ENCODE measurements at regions not wholly inside any gene's neighbourhood (a gene's known extent, or its start where the extent isn't known, plus 50 kb on each side); places are given as distances from the start of the nearest gene placed in this dataset.

DNA sequence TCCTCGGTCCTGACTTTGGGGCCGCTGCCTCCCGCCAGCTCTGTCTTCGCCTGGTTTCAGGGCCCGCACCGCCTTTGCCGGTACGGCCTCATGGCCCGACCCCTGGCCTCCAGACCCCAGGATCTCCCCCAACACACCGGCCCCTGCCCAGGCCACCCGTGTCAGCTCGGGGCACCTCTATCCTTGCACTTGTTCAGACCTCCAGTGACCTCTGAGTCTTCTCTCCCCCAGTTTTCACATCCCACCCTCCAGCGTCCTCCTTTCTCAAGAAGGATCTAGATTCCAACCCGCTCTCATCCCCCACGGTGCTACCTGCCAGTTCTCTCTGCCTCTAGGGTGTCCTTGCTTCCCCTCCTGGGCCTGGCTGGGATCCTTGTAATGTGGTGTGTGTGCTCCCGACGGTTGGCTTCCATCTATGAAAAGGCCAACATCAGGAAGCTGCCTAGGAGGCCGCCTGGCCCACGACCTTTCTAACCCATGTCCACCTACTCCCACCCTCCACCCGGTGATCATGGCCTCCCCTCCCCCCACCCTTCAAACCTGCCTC, 61.1 kb downstream of the SPATA31C2 start:
- Histone ChIP-seq H3K4me1 (replicated peaks) (no peaks in the 10 kb centered on the region), H3K36me3 (no peaks in the 10 kb centered on the region), H3K4me3 (peak overlapping the region; percentile 39 to 50), H3K9me3 (no peaks in the 10 kb centered on the region), H3K27ac (peak overlapping the region; percentile 65 to 81), H3K27me3 (replicated peaks; ENCODE audit: insufficient read depth) (no peaks in the 10 kb centered on the region)
- WGBS: 38% methylated on average over 20 of the region's 20 CpGs
- TF ChIP-seq, protein P1, sequence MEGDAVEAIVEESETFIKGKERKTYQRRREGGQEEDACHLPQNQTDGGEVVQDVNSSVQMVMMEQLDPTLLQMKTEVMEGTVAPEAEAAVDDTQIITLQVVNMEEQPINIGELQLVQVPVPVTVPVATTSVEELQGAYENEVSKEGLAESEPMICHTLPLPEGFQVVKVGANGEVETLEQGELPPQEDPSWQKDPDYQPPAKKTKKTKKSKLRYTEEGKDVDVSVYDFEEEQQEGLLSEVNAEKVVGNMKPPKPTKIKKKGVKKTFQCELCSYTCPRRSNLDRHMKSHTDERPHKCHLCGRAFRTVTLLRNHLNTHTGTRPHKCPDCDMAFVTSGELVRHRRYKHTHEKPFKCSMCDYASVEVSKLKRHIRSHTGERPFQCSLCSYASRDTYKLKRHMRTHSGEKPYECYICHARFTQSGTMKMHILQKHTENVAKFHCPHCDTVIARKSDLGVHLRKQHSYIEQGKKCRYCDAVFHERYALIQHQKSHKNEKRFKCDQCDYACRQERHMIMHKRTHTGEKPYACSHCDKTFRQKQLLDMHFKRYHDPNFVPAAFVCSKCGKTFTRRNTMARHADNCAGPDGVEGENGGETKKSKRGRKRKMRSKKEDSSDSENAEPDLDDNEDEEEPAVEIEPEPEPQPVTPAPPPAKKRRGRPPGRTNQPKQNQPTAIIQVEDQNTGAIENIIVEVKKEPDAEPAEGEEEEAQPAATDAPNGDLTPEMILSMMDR (IDR thresholded peaks at IDR 0.05): no peak
- no peak for TF ChIP-seq POLR2A (IDR thresholded peaks at IDR 0.05)
- TF ChIP-seq POLR2AphosphoS5 (IDR thresholded peaks at IDR 0.05): no peak
- DNase-seq (ENCODE audit: low spot score): no peak
- intact Hi-C loops (cut with DNase I): no loop called here

DNA sequence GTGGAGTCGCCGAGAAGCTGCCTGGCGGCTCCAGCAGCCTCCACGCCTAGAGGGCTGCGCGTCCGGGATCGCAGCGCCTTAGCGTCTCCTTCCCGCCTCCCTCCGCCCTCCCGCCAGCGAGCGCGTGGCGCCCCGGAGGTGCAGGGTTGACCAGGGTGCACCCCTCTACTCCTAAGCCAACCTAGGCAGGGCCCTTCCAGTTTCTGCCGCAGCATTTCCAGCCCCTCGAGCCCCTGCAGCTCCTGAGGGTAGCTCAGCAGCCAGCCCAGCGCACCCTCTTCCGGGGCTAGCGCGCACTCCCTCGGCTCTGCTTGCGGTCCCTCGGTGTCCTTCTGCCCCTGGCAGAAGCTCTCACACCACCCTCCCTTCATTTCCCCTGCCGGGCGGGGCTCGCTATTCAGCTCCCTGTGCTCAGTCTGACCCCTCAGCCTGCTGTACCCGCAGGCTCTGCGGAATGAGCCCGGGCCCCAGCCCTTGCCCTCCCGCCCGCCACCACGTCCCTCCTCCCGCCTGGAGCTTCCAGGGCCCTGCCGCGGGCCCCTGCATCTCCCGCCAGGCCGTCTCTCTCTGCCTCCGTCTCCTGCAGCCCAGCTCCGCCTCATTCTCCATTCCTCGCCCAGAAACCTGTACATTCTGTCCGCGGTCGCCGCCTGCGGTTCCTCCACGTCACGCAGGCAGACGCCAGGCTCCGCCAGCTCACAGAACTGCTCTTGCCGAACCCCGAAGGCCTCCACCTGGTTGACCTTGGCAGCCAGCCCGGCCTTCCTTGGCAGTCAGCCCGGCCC, 61.8 kb downstream of the SPATA31C2 start:
- no peaks in the 10 kb centered on the region for H3K36me3 ChIP-seq
- H3K27ac ChIP-seq: peak overlapping the region; percentile 65 to 81
- peak; percentile 51 for DNase-seq (ENCODE audit: low spot score)
- under 1% methylated on average over 57 of the region's 57 CpGs for WGBS
- H3K9me3 ChIP-seq: no peaks in the 10 kb centered on the region
- TF ChIP-seq POLR2A (IDR thresholded peaks at IDR 0.05): peak; percentile 10
- no peak for TF ChIP-seq POLR2AphosphoS5 (IDR thresholded peaks at IDR 0.05)
- TF ChIP-seq, protein P1 (IDR thresholded peaks at IDR 0.05): peak in 1 of 4 experiments; percentile 4
- intact Hi-C loops (cut with DNase I): no loop called here
- no peaks in the 10 kb centered on the region for H3K27me3 ChIP-seq (replicated peaks; ENCODE audit: insufficient read depth)
- no peaks in the 10 kb centered on the region for H3K4me1 ChIP-seq (replicated peaks)
- H3K4me3 ChIP-seq: peak overlapping the region; percentile 39 to 50

DNA sequence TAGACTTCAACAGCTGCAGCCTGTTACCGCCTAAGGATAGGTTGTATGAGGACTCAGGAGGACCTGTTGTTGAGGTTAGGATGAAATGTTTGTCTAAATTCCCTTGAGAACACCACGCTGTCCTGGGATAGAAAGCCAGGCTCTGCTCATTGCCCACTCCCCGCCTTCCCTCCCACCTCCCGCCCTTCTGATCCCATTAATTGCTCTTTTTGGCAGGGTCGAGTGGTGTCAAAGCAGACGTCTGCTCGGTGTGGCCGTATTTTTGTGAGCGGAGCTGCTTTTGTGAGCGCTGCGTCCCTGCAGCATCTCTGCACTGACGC, 62.3 kb downstream of the SPATA31C2 start:
- WGBS: under 1% methylated on average over 12 of the region's 12 CpGs
- Histone ChIP-seq H3K27ac (peak overlapping the region; percentile 65 to 81), H3K4me1 (replicated peaks) (no peaks in the 10 kb centered on the region), H3K36me3 (no peaks in the 10 kb centered on the region), H3K27me3 (replicated peaks; ENCODE audit: insufficient read depth) (no peaks in the 10 kb centered on the region), H3K4me3 (peak overlapping the region; percentile 39 to 50), H3K9me3 (no peaks in the 10 kb centered on the region)
- intact Hi-C loops (cut with DNase I): no loop called here
- no peak for TF ChIP-seq POLR2A (IDR thresholded peaks at IDR 0.05)
- TF ChIP-seq, protein P1 (IDR thresholded peaks at IDR 0.05): peak in 1 of 4 experiments; percentile 18
- DNase-seq (ENCODE audit: low spot score): no peak

DNA sequence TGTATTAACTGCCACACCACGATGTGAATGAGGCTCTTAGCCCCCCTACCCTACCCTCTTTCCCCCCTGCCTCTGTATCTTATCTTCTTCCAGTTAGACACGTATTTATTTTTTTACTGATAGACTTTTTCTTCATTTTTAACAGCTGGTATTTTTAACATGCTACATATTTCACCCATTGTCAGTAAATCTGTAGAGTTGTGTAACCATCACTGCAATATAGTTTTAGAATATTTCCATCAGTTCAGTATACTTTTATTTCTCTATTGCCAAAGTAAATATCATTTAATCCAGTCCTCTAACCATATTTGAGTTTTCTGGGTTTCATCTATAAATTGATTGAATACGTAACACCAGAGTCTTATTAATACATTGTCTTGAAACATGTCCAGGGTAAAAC, 62.8 kb downstream of the SPATA31C2 start:
- no peaks in the 10 kb centered on the region for H3K36me3 ChIP-seq
- no peak overlapping the region for H3K27ac ChIP-seq
- H3K4me3 ChIP-seq: no peak overlapping the region
- WGBS: 33% methylated on average over 3 of the region's 3 CpGs
- DNase-seq (ENCODE audit: low spot score): no peak
- no peaks in the 10 kb centered on the region for H3K9me3 ChIP-seq
- no peaks in the 10 kb centered on the region for H3K4me1 ChIP-seq (replicated peaks)
- intact Hi-C loops (cut with DNase I): no loop called here
- no peaks in the 10 kb centered on the region for H3K27me3 ChIP-seq (replicated peaks; ENCODE audit: insufficient read depth)
- TF ChIP-seq POLR2AphosphoS5 (IDR thresholded peaks at IDR 0.05): no peak
- no peak for TF ChIP-seq POLR2A (IDR thresholded peaks at IDR 0.05)
- TF ChIP-seq, protein P1 (IDR thresholded peaks at IDR 0.05): no peak

DNA sequence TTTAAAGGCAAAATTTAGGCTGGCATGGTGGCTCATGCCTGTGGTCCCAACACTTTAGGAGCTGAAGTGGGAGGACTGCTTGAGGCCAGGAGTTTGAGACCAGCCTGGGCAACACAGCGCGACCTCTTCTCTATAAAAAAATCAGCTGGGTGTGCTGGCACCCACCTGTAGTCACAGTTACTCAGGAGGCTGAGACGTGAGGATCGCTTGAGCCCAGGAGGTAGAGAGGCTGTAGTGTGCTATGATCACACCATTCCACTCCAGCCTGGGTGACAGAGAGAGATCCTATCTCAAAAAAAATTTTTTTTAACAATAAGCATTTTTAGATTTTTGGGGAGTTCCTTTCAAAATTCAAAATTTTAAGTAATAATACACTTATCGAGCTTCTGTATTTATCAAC, 63.3 kb downstream of the SPATA31C2 start:
- WGBS: 92% methylated on average over 5 of the region's 5 CpGs
- intact Hi-C loops (cut with DNase I): no loop called here
- no peaks in the 10 kb centered on the region for H3K4me1 ChIP-seq (replicated peaks)

More for the DNA sequence above, 63.3 kb downstream of the SPATA31C2 start:
- no peak overlapping the region for H3K4me3 ChIP-seq
- TF ChIP-seq POLR2A (IDR thresholded peaks at IDR 0.05) (no peak), POLR2AphosphoS5 (IDR thresholded peaks at IDR 0.05) (no peak)
- TF ChIP-seq, protein P1 (IDR thresholded peaks at IDR 0.05): no peak
- H3K36me3 ChIP-seq: no peaks in the 10 kb centered on the region
- no peaks in the 10 kb centered on the region for H3K27me3 ChIP-seq (replicated peaks; ENCODE audit: insufficient read depth)
- no peaks in the 10 kb centered on the region for H3K9me3 ChIP-seq
- no peak for DNase-seq (ENCODE audit: low spot score)
- no peak overlapping the region for H3K27ac ChIP-seq
